ENCODE measurements at regions not wholly inside any gene's neighbourhood (a gene's known extent, or its start where the extent isn't known, plus 50 kb on each side); places are given as distances from the start of the nearest gene placed in this dataset.

DNA sequence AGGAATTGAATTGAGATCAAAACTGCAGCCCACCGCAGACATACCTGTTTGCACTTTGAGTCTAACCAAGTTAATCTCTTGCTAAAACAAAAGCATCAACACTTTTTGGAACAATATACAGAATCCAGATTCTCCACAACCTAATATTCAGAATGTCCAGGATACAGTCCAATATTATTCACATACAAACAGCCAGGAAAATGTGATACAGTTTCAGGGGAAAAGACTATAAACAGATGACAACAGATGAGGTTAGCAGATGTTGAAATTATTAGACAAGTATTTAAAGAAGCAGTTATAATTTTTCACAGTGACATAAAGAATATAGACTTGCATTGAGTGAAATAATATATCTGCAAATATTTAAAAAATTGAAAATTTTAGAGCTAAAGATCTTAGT lies 678.1 kb upstream of the CXADR start:
- no peak for DNase-seq (ENCODE audit: low spot score)

- no peak for DNase-seq (ENCODE audit: low spot score)
Observed at GRCh38 chr21:16837321-16837720, 675.5 kb upstream of the CXADR start.

DNA sequence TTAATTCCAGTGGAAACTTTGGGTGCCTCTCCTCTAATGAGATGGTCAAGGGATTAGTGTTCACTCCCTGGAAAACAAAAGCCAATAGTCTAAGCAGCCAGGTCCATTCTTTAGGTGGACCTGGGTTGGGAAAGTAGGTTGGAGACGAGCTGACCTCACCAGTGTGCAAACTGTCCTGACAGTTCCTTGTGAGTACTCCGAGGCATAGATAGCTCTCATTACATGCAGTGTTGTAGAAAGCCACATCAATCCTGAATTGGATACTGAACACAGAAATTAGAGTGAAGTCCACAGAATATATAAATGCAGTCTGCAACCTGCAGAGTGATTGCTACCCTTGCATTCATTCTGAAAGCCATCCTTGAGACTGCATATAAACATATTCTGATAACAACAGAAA lies 675.1 kb upstream of the CXADR start:
- DNase-seq (ENCODE audit: low spot score), result no peak

- no peak for DNase-seq (ENCODE audit: low spot score)
Observed at GRCh38 chr21:16838331-16838730, 674.5 kb upstream of the CXADR start.

- DNase-seq (ENCODE audit: low spot score), result no peak
Observed at GRCh38 chr21:16840538-16840937, 672.3 kb upstream of the CXADR start.

DNA sequence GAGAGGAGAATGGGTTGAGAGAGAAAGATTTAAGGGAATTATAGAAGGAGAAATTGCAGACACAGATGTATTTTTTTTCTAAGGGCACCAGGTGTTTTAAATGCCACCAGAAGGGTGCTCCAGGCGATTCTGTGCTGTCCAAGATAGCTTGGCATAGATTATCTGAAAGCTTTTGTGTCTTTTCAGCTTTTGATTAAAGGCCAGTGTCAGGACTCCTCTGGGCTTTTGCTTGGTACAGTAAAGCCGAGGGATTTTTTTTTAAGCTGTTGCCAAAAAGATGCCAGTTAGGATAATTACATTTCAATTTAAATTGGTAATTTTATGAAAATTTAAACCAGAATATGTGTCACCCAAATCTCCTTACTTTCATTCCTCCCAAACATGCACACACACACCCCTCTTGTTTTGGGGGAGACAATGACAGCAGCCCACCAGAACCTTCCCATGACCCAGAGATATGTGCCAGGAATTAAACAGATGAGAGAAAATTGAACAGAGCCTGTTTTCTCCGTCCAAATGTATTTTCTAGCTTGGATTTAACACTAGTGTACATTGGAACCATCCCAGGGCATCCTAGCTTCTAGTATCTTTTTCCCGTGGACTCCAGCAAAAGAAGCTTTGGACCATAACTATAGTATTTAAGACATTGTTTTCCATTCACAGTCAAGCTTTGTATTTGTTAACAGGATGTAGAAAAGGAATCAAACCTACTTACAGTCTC lies 670.7 kb upstream of the CXADR start:
- DNase-seq (ENCODE audit: low spot score), result peak; percentile 35

- DNase-seq (ENCODE audit: low spot score), result peak; percentile 35
Observed at GRCh38 chr21:16842696-16843035, 670.2 kb upstream of the CXADR start.

GRCh38 chr21:16847211-16847610 lies 665.6 kb upstream of the CXADR start:
- DNase-seq (ENCODE audit: low spot score), result no peak

- DNase-seq (ENCODE audit: low spot score), result no peak
Observed at GRCh38 chr21:16851054-16851453, 661.8 kb upstream of the CXADR start.

DNA sequence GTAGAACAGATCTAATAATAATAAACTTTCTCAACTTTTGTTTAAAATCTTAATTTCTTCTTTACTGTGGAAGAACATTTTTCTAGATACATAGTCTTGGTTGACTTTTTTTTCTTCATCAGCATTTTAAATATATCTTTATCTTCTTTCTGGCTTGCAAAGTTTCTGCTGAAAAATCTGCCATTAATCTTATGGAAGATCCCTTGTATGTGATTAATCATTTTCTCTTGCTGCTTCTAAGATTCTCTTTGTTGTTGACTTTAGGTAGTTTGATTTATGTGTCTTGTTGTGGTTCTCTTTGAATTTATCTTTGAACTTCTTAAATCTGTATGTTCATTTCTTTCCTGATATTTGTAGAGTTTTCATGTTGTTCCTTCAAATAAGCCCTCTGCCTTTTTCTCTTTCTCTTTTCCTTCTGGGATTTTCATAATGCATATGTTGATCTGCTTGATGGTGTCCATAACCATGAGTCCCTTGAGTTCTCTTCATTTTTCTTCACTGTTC lies 657.6 kb upstream of the CXADR start:
- DNase-seq (ENCODE audit: low spot score), result no peak

GRCh38 chr21:16863362-16863905 lies 649.4 kb upstream of the CXADR start:
- DNase-seq (ENCODE audit: low spot score), result no peak

DNA sequence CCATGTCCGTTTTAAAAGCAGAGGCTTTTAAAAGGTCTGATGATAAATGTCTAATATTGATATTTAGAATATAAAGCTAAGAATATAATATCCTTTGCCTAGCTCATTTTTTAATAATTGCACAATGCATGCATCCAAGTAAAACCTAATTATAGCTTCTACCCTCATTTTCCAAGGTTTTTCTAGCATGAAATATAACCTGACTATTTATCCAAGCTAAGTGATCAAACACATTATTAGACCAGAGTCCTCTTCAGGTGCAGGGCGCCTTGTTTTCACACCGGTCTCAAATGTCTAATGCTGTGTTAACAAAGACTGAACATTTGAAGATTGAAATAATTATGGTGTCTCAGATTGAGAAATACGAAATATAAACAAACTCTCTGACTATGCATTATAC lies 648.9 kb upstream of the CXADR start:
- no peak for DNase-seq (ENCODE audit: low spot score)

- DNase-seq (ENCODE audit: low spot score), result no peak
Observed at GRCh38 chr21:16865632-16866031, 647.2 kb upstream of the CXADR start.

DNA sequence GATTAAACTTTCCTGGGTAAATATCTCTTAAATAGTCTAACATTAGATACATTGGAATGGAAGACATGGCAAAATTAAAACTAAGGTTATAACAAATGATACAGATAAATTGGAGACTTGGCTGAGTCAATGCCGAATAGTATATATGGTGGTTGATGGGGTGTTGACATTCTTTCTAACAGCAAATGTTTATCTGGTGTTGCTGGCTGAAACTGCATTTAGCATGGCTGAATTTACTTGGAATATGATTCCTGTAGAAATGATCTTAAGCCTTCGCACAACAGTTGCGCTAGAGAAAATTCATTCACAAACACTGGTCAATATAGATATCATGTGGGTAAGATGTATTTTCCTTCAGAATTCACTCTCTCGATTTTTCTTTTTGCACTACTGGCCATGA lies 646.0 kb upstream of the CXADR start:
- no peak for DNase-seq (ENCODE audit: low spot score)

- no peak for DNase-seq (ENCODE audit: low spot score)
Observed at GRCh38 chr21:16870103-16870502, 642.7 kb upstream of the CXADR start.

GRCh38 chr21:16872616-16873015 lies 640.2 kb upstream of the CXADR start:
- no peak for DNase-seq (ENCODE audit: low spot score)

- DNase-seq (ENCODE audit: low spot score), result no peak
Observed at GRCh38 chr21:16873176-16873575, 639.7 kb upstream of the CXADR start.

- DNase-seq (ENCODE audit: low spot score), result no peak
Observed at GRCh38 chr21:16873596-16873995, 639.2 kb upstream of the CXADR start.

GRCh38 chr21:16879479-16879878 lies 633.4 kb upstream of the CXADR start:
- no peak for DNase-seq (ENCODE audit: low spot score)

DNA sequence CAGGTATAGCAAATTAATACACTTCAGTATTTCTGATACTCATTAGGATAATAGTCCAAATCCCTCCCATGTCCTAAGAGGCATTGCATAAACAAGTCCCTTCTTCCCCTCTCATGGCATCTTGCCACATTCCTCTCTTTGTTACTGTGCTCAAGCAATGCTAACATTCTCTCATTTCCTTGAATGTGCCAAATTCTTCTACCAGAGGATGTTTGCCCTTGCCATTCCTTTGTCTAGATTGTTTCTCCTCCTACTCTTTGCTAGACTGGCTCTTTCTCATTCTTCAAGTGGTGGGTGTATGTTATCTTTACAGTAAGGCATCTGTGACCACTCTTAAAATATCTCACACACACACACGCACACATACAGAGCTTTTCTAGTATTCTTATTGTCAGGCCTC lies 621.0 kb upstream of the CXADR start:
- DNase-seq (ENCODE audit: low spot score), result no peak

DNA sequence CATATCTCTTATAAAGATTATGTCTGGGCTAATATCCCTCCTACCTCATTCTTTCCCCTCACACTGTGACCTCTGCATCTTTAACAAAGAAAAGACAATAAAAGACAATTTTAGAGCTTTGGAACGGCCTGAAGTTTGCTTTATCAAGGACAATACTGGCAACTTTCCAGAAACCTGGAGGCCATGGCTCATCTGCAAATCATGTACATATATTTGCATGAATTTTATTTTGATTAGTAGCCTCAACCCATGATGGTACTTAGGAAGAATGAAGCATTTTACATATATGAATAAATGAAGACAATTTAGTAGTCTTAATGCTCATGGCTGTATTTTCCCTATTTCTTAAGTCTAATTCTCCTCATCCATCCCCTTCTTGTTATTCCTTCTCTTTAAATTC lies 612.2 kb upstream of the CXADR start:
- no peak for DNase-seq (ENCODE audit: low spot score)

DNA sequence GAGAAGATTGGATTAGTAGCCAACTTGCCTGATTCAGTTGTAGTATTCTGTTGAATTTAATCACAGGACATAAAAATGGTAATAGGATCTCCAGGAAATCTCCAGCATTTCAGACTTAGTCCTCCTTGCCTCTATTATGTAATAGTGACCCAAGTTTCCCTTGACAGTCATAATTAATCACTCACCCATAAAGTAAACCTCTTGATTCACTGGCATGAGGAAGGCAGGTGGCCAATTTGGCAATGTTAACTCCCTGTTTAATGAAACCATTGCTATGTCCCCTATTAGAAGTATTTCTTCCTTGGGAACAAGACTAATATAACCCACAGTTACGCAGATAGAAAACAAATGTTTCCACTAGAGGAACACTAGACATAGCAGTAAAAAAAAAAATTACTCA lies 604.8 kb upstream of the CXADR start:
- no peak for DNase-seq (ENCODE audit: low spot score)

DNA sequence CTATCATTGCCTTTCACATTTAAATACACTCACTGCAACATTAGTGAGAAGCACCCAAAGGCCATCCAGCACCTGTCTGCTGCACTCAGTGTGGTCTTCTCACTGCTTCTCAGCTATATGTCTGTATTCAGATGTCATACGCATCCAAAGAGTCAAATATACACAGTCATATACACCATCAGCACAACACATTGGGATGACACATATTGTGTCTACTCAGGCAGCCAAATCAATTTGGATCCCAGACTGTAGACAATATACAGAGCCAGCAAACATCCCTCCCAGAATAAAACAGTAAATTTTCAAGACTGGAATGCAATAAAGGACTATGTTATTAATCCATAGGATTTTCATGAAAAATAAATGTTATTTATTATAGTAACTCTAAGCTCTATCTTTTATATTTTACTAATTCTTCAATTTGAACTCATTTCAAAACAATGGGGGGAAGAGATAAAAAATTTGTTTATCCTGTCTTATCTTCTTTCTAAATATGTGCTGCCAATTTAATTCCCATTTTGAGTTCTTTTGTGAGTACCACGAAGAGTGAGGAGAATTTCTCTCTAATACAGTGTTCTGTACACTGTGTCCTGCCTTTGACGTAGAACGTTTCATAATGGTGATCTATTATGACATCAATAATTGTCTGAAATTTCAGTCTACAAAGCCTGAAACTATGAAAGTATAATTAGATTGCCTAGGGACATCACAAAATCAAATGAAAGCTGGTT lies 602.2 kb upstream of the CXADR start:
- DNase-seq (ENCODE audit: low spot score), result no peak

Data from cerebellar cortex (tissue), 1 donor.